CD4-positive, CD25-positive, alpha-beta regulatory T cell (primary cell): ENCODE measurements at regions not wholly inside any gene's neighbourhood (a gene's known extent, or its start where the extent isn't known, plus 50 kb on each side); places are given as distances from the start of the nearest gene placed in this dataset.

Experiments
- ATAC-seq, 2 donors: fragments of 150-1000 bp; cut with Tn5 transposase; one replicate each; pipeline ENCODE4 v1.10.0; 2021; ENCODE audit warnings: low read depth in 2 of 2, moderate number of reproducible peaks in 2 of 2, moderate library complexity in 1 of 2
- DNase-seq, 3 donors: peaks; one replicate each; pipeline versions ENCODE4 v3.0.0 to v3.0.0-alpha.2; 2012 to 2022; ENCODE audit warnings: mixed read lengths in 1 of 3
- H3K27ac ChIP-seq: one replicate; pipeline ENCODE4 v1.7.0; 2013; ENCODE audit warnings: mild to moderate bottlenecking, low read length; ENCODE audit not compliant: insufficient read depth, poor library complexity, severe bottlenecking
- H3K27me3 ChIP-seq: one replicate; pipeline ENCODE4 v1.7.0; 2013; ENCODE audit warnings: low read length; ENCODE audit not compliant: control insufficient read depth, insufficient read depth
- H3K36me3 ChIP-seq: one replicate; pipeline ENCODE4 v1.7.0; 2013; ENCODE audit warnings: mild to moderate bottlenecking, low read length, moderate library complexity; ENCODE audit not compliant: control insufficient read depth, insufficient read depth
- H3K4me1 ChIP-seq: 2 replicates; pipeline ENCODE4 v1.7.0; 2013; ENCODE audit warnings: mild to moderate bottlenecking, low read length; ENCODE audit not compliant: insufficient read depth, control insufficient read depth, poor library complexity, severe bottlenecking
- H3K4me3 ChIP-seq: one replicate; pipeline ENCODE4 v1.7.0; 2013; ENCODE audit warnings: low read depth, mild to moderate bottlenecking, low read length, moderate library complexity
- H3K9me3 ChIP-seq, 2 experiments: 1 replicate in 1 of 2; 2 replicates in 1 of 2; pipeline ENCODE4 v1.7.0; 2013; ENCODE audit warnings: low read length in 2 of 2, mild to moderate bottlenecking in 1 of 2, moderate library complexity in 1 of 2; ENCODE audit not compliant: control insufficient read depth in 2 of 2
- H3K27ac Mint-ChIP-seq, 3 donors: one replicate each; pipeline ENCODE4 v1.8.0; 2020 to 2022; ENCODE audit warnings: mild to moderate bottlenecking in 3 of 3, mixed read lengths in 3 of 3, moderate library complexity in 2 of 3
- H3K27me3 Mint-ChIP-seq: one replicate; pipeline ENCODE4 v1.8.0; 2022; ENCODE audit warnings: mild to moderate bottlenecking, mixed read lengths
- H3K36me3 Mint-ChIP-seq: one replicate; pipeline ENCODE4 v1.8.0; 2020; ENCODE audit warnings: mixed read lengths
- H3K4me1 Mint-ChIP-seq, 4 donors: one replicate each; pipeline ENCODE4 v1.8.0; 2020 to 2022; ENCODE audit warnings: mixed read lengths in 4 of 4, mild to moderate bottlenecking in 1 of 4
- H3K4me3 Mint-ChIP-seq, 4 donors: one replicate each; pipeline ENCODE4 v1.8.0; 2020 to 2022; ENCODE audit warnings: mild to moderate bottlenecking in 4 of 4, mixed read lengths in 4 of 4, moderate library complexity in 3 of 4
- H3K9me3 Mint-ChIP-seq, 7 donors: one replicate each; pipeline ENCODE4 v1.8.0; 2020 to 2022; ENCODE audit warnings: mixed read lengths in 7 of 7, mild to moderate bottlenecking in 3 of 7, moderate library complexity in 2 of 7

DNA sequence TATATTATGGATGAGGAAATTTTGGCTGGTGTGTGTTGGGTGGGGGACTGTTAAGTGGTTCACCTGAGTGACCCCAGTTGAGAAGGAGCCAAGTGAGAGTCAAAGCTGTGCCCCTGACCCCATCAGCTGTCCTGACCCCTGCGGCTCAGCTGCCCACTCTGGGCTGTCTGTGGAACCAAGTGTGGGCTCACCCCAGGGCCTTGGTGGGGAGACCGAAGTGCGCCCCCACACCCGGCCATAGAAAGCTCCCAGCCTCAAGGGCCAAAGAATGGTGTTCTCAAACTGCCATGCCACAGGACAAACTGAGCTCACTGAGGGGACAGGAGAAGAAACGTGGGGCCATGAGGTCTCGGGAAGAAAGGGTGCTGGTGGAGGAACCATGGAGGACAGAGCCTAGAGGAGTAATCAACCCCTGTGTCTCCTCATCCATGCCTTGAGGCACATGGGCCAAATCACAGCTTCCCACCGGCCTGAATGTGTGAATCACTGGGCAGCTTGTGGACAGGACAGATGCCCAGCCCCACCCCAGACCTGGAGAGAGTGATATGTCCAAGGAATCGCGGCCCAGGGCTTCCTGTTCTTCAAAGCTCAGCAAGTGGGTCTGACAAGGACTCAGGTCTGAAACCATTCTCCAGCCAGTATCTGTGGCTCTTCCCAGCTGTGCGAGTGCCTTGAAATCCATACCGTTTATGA, 86.2 kb upstream of the CACUL1 start:
- Histone ChIP-seq H3K9me3 (no peaks in the 10 kb centered on the region), H3K4me1 (no peaks in the 10 kb centered on the region), H3K27ac (no peak overlapping the region), H3K36me3 (no peaks in the 10 kb centered on the region), H3K4me3 (no peak overlapping the region), H3K27me3 (no peaks in the 10 kb centered on the region)
- DNase-seq, result no peak
- H3K27me3 Mint-ChIP-seq, result peaks cover 10% of the 10 kb centered on the region
- no peaks in the 10 kb centered on the region for H3K36me3 Mint-ChIP-seq
- peaks cover 0 to 5% (median 0%) of the 10 kb centered on the region in 4 donors for H3K4me1 Mint-ChIP-seq
- no peak overlapping the region for H3K27ac Mint-ChIP-seq
- peaks cover 0 to 2% (median 0%) of the 10 kb centered on the region in 7 donors for H3K9me3 Mint-ChIP-seq
- no peak overlapping the region for H3K4me3 Mint-ChIP-seq
- no peak for ATAC-seq

DNA sequence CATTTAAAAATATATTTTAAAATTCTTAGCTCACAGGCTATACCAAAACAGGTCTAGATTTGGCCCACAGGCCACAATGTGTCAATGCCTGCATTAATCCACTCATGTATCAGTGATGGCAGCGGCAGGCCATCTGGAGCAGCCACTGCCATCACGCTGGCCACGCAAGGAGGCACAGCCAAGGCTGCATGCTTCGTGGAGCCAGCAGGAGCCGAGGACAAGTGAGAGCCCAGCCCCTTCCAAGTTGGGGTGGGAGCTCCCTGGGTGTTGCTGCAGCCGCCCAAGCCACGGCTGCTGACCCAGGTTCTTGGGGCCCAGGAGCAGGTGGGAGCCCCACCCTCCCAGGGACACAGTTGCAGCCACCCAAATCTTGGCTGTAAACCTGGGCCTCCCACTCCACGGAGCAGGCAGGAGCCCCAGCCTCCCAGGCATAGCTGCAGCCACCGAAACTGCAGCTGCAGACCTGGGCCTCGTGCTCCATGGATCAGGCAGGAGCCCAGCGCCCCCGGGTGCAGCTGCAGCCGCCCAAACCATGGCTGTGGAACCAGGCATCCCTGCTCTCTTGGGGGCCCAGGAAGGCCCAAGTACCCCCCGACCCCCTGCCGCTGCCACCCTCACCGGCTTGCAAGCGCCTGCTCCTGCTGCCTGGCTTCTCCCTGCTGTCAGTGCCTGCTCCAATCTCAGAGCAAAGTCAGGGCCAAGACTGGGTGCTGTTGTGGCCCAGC, 87.3 kb upstream of the CACUL1 start:
- Histone ChIP-seq H3K9me3 (no peaks in the 10 kb centered on the region), H3K27ac (no peak overlapping the region), H3K36me3 (no peaks in the 10 kb centered on the region), H3K4me1 (no peaks in the 10 kb centered on the region), H3K27me3 (no peaks in the 10 kb centered on the region), H3K4me3 (no peak overlapping the region)
- DNase-seq (no peak), ATAC-seq (no peak)
- H3K36me3 Mint-ChIP-seq, result no peaks in the 10 kb centered on the region
- no peak overlapping the region for H3K4me3 Mint-ChIP-seq
- peaks cover 0 to 5% (median 0%) of the 10 kb centered on the region in 4 donors for H3K4me1 Mint-ChIP-seq
- H3K27me3 Mint-ChIP-seq, result peaks cover 11% of the 10 kb centered on the region
- H3K27ac Mint-ChIP-seq, result no peak overlapping the region
- H3K9me3 Mint-ChIP-seq, result peaks cover 0 to 2% (median 0%) of the 10 kb centered on the region in 7 donors

DNA sequence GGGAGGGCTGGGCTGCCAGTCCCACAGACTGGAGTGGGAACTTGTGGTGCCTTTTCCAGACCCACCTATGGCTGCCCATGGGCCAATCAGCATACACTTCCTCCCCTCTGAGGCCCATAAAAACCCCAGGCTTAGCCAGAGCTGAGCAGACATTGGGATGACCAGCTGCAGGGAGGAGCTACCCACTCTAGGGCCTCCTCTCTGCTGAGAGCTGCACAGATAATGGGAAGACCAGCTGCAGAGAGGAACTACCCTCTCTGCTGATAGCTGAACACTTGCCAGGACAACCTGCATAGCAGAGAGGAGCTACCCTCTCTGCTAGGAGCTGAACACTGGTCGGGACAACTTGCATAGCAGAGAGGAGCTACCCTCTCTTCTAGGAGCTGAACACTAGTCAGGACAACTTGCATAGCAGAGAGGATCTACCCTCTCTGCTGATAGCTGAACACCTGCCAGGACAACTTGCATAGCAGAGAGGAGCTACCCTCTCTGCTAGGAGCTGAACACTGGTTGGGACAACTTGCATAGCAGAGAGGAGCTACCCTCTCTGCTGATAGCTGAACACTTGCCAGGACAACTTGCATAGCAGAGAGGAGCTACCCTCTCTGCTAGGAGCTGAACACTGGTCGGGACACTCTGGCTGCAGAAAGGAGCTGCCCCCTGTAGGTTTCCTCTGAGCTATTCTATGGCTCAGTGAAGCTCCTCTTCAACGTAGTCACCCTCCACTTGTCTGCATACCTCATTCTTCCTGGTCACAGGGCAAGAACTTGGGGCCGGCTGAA, 88.3 kb upstream of the CACUL1 start:
- Histone ChIP-seq H3K27me3 (no peaks in the 10 kb centered on the region), H3K4me1 (no peaks in the 10 kb centered on the region), H3K36me3 (no peaks in the 10 kb centered on the region), H3K9me3 (no peaks in the 10 kb centered on the region), H3K27ac (no peak overlapping the region), H3K4me3 (no peak overlapping the region)
- no peaks in the 10 kb centered on the region for H3K36me3 Mint-ChIP-seq
- H3K27me3 Mint-ChIP-seq, result peaks cover 11% of the 10 kb centered on the region
- H3K4me3 Mint-ChIP-seq, result no peak overlapping the region
- no peak overlapping the region for H3K27ac Mint-ChIP-seq
- H3K4me1 Mint-ChIP-seq, result peaks cover 0 to 5% (median 0%) of the 10 kb centered on the region in 4 donors
- DNase-seq, result no peak
- H3K9me3 Mint-ChIP-seq, result peaks cover 0 to 2% (median 0%) of the 10 kb centered on the region in 7 donors
- no peak for ATAC-seq

DNA sequence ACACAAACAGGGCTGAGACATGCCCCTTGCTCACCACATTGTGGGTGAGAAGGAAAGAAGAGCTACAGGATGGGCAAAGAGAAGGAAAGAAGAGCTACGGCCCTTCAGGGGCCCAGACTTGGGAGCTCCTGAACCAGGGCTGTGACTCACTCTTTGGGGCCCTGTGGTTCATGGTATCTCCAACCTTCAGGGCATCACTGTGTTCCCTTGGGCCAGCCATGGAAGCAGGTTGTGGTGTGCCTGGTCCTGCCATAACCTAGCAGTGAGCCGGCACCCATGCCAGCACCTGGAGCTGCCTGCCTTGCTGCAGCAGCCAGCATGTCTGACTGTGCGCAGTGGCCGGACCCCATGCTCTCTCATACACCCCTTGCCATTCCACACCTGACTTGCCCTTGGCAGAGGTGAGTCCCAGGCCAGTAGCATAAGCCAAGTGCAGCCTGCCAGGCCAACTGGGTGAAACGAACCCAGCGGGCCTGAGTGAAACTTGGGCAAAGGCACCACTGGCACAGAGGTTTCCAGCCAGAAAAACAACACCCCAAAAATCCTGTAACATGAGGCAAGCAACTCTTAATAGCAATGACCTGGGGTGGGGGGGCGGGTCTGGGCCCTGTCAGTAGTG, 89.0 kb upstream of the CACUL1 start:
- no peak overlapping the region for H3K4me3 Mint-ChIP-seq
- peaks cover 0 to 2% (median 0%) of the 10 kb centered on the region in 7 donors for H3K9me3 Mint-ChIP-seq
- no peak overlapping the region for H3K27ac Mint-ChIP-seq
- H3K4me1 Mint-ChIP-seq, result peaks cover 0 to 5% (median 0%) of the 10 kb centered on the region in 4 donors
- no peaks in the 10 kb centered on the region for H3K27me3 ChIP-seq
- no peak overlapping the region for H3K4me3 ChIP-seq
- H3K27me3 Mint-ChIP-seq, result peaks cover 11% of the 10 kb centered on the region
- H3K9me3 ChIP-seq, result no peaks in the 10 kb centered on the region
- ATAC-seq (no peak), DNase-seq (no peak)
- no peaks in the 10 kb centered on the region for H3K36me3 Mint-ChIP-seq
- no peaks in the 10 kb centered on the region for H3K4me1 ChIP-seq
- no peak overlapping the region for H3K27ac ChIP-seq
- H3K36me3 ChIP-seq, result no peaks in the 10 kb centered on the region

DNA sequence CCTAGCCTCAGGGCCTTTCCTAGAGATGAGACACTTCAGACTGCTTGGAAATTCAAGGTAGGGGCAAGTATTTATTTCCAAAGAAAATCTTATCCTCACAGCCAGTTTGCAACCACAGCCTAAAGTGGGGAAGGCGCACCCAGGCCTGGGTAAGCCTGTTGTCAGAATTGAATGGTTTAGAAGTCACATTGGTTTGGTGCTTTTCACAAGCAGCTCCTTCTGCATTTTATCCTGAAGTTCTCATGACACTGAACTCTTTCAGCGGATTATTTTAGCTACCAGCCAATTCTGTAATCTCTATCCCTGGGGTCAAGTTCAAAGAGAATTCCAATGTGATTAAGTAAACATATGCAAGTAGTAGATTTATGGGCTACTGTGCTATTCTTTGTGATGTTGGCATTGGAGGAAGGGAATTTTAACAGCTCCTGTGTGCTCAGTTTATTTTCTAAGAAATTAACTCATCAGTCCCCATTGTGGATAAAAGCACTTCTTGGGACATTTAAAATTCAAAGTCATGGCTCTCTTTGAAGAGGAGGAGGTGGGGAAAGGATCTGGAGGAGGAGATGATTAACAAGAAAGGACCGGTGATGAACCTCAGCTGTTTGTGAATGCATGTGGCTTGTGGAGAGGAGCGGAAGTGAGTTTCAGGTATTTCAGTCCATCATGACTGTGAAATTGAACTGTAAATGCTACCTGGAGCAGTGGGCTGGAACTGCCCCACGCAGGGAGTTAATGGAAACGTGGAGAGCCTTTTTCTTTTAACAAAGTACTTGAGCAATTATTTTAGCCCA, 90.2 kb upstream of the CACUL1 start:
- no peaks in the 10 kb centered on the region for H3K36me3 Mint-ChIP-seq
- H3K27ac Mint-ChIP-seq, result no peak overlapping the region
- H3K4me1 Mint-ChIP-seq, result peaks cover 0 to 2% (median 0%) of the 10 kb centered on the region in 4 donors
- Histone ChIP-seq H3K9me3 (no peaks in the 10 kb centered on the region), H3K4me3 (no peak overlapping the region), H3K36me3 (no peaks in the 10 kb centered on the region), H3K27me3 (no peaks in the 10 kb centered on the region), H3K27ac (no peak overlapping the region), H3K4me1 (no peaks in the 10 kb centered on the region)
- no peak overlapping the region for H3K4me3 Mint-ChIP-seq
- ATAC-seq, result no peak
- peaks cover 0 to 2% (median 0%) of the 10 kb centered on the region in 7 donors for H3K9me3 Mint-ChIP-seq
- peaks cover 11% of the 10 kb centered on the region for H3K27me3 Mint-ChIP-seq
- DNase-seq, result no peak

DNA sequence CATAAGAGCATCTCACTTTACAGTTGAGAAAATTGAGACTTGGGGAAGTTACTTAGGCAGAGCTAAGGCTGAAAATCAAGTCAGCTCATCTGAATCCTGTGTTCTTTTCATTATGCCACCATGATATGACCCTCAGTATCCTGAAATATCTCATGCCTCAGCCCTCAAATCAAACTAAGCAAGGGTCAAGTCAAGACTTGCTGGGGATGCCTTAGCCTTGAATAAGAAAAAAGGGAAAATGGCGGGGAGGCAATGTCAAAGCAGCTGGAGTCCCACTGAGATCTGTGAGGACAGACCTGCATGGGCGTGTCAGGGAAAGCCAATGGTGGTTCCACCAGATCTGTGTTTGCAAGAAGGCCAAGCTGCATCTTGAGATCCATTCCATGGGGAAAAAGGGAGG, 91.0 kb upstream of the CACUL1 start:
- Mint-ChIP-seq H3K4me1 (no peaks in the 10 kb centered on the region), H3K27ac (peak overlapping the region in 1 of 3 donors; percentile 35), H3K9me3 (peaks cover 0 to 2% (median 0%) of the 10 kb centered on the region in 7 donors), H3K27me3 (peaks cover 11% of the 10 kb centered on the region), H3K4me3 (no peak overlapping the region), H3K36me3 (no peaks in the 10 kb centered on the region)
- no peaks in the 10 kb centered on the region for H3K9me3 ChIP-seq
- no peaks in the 10 kb centered on the region for H3K27me3 ChIP-seq
- DNase-seq (no peak), ATAC-seq (no peak)
- H3K4me3 ChIP-seq, result no peak overlapping the region
- H3K27ac ChIP-seq, result no peak overlapping the region
- H3K36me3 ChIP-seq, result no peaks in the 10 kb centered on the region
- H3K4me1 ChIP-seq, result no peaks in the 10 kb centered on the region
